Neural cell (in vitro differentiated cells): ENCODE measurements at regions not wholly inside any gene's neighbourhood (a gene's known extent, or its start where the extent isn't known, plus 50 kb on each side); places are given as distances from the start of the nearest gene placed in this dataset.

Experiments
- H2AFZ ChIP-seq: fragments of 200-600, 300-800 bp; sonication (generic), shearing (Covaris generic); 2 replicates; pipeline ENCODE4 v1.6.0; 2014; ENCODE audit warnings: low read depth, mild to moderate bottlenecking, antibody characterized with exemption, low read length, moderate library complexity
- H3F3A ChIP-seq: fragments of 200-600 bp; shearing (Covaris generic); 2 replicates; pipeline ENCODE4 v1.6.1; 2016; ENCODE audit warnings: mild to moderate bottlenecking, moderate library complexity, mixed read lengths, antibody characterized with exemption, low read length; ENCODE audit not compliant: insufficient read depth, poor library complexity, severe bottlenecking
- H3K27ac ChIP-seq: fragments of 200-600, 300-800 bp; sonication (generic), shearing (Covaris generic); 2 replicates; pipeline ENCODE4 v1.5.1; 2014; ENCODE audit warnings: mild to moderate bottlenecking, low read length, moderate library complexity
- H3K27me3 ChIP-seq: fragments of 300-800, 200-600 bp; sonication (generic), shearing (Covaris generic); 2 replicates; pipeline ENCODE4 v1.6.0; 2014; ENCODE audit warnings: mild to moderate bottlenecking, low read depth, low read length, moderate library complexity; ENCODE audit not compliant: insufficient read depth
- H3K36me3 ChIP-seq: fragments of 300-800, 200-600 bp; sonication (generic), shearing (Covaris generic); 2 replicates; pipeline ENCODE4 v1.5.1; 2014; ENCODE audit warnings: mild to moderate bottlenecking, antibody characterized with exemption, low read length, moderate library complexity; ENCODE audit not compliant: insufficient read depth
- H3K4me2 ChIP-seq: fragments of 300-800, 200-600 bp; sonication (generic), shearing (Covaris generic); 2 replicates; pipeline ENCODE4 v1.6.0; 2014; ENCODE audit warnings: mild to moderate bottlenecking, low read length
- H3K4me3 ChIP-seq: fragments of 300-800, 200-600 bp; sonication (generic), shearing (Covaris generic); 2 replicates; pipeline ENCODE4 v1.5.1; 2014; ENCODE audit warnings: mild to moderate bottlenecking, low read length, moderate library complexity
- H3K79me2 ChIP-seq: fragments of 200-600 bp; shearing (Covaris generic); replicated peaks from 2 replicates; pipeline ENCODE4 v1.6.0; 2014; ENCODE audit warnings: mild to moderate bottlenecking, low read length, moderate library complexity; ENCODE audit not compliant: insufficient read depth
- H3K9ac ChIP-seq: fragments of 300-800, 200-600 bp; sonication (generic), shearing (Covaris generic); 2 replicates; pipeline ENCODE4 v1.6.1; 2016; ENCODE audit warnings: mild to moderate bottlenecking, low read length, mixed read lengths
- H3K9me2 ChIP-seq: fragments of 200-600 bp; shearing (Covaris generic); 2 replicates; pipeline ENCODE4 v1.6.1; 2016; ENCODE audit warnings: mild to moderate bottlenecking, low read length, mixed read lengths; ENCODE audit not compliant: insufficient read depth
- H3K9me3 ChIP-seq: fragments of 200-600, 300-800 bp; sonication (generic), shearing (Covaris generic); 2 replicates; pipeline ENCODE4 v1.6.1; 2016; ENCODE audit warnings: mild to moderate bottlenecking, mixed run types, low read length, moderate library complexity, mixed read lengths
- H4K20me1 ChIP-seq: fragments of 200-600 bp; shearing (Covaris generic); 2 replicates; pipeline ENCODE4 v1.6.1; 2016; ENCODE audit warnings: mild to moderate bottlenecking, mixed run types; ENCODE audit not compliant: insufficient read depth
- CTCF ChIP-seq: fragments of 450-650 bp; IDR thresholded peaks from 2 replicates; pipeline ENCODE4 v1.5.1; 2014; ENCODE audit warnings: antibody characterized with exemption, mild to moderate bottlenecking, moderate library complexity; ENCODE audit not compliant: poor library complexity, severe bottlenecking
- EP300 ChIP-seq: fragments of 450-650 bp; conservative IDR thresholded peaks from 2 replicates; pipeline ENCODE4 v1.6.1; 2014; ENCODE audit warnings: antibody characterized with exemption, mild to moderate bottlenecking, moderate library complexity; ENCODE audit not compliant: poor library complexity, severe bottlenecking
- EZH2 ChIP-seq: fragments of 200-600, 300-800 bp; shearing (Covaris generic), sonication (generic); IDR thresholded peaks from 2 replicates; pipeline ENCODE4 v1.6.1; 2014; ENCODE audit warnings: antibody characterized with exemption, low read length, borderline replicate concordance, mild to moderate bottlenecking; ENCODE audit not compliant: insufficient read depth, poor library complexity, severe bottlenecking
- MXI1 ChIP-seq: fragments of 450-650 bp; conservative IDR thresholded peaks from 2 replicates; pipeline ENCODE4 v1.6.1; 2014; ENCODE audit warnings: antibody characterized with exemption, mild to moderate bottlenecking; ENCODE audit not compliant: poor library complexity, severe bottlenecking
- POLR2AphosphoS5 ChIP-seq: IDR thresholded peaks from 2 replicates; pipeline ENCODE4 v1.6.1; 2012
- RAD21 ChIP-seq: fragments of 450-650 bp; conservative IDR thresholded peaks from 2 replicates; pipeline ENCODE4 v1.6.1; 2014; ENCODE audit warnings: antibody characterized with exemption, mild to moderate bottlenecking, moderate library complexity
- REST ChIP-seq: IDR thresholded peaks from 2 replicates; pipeline ENCODE4 v1.6.1; 2012; ENCODE audit warnings: borderline replicate concordance
- SMC3 ChIP-seq: fragments of 450-650 bp; conservative IDR thresholded peaks from 2 replicates; pipeline ENCODE4 v1.6.1; 2014; ENCODE audit warnings: antibody characterized with exemption, mild to moderate bottlenecking, moderate library complexity; ENCODE audit not compliant: poor library complexity
- TAF1 ChIP-seq: IDR thresholded peaks from 2 replicates; pipeline ENCODE4 v1.6.1; 2012; ENCODE audit warnings: low read depth

GRCh38 chr2:164198256-164198655 is 423.0 kb downstream of the GRB14 start:
- TF ChIP-seq EZH2 (no peak), RAD21 (no peak), CTCF (no peak), REST (no peak), EP300 (no peak)
- Histone ChIP-seq H3K9me3 (no peaks in the 10 kb centered on the region), H3K36me3 (no peaks in the 10 kb centered on the region), H2AFZ (no peak overlapping the region), H3K9me2 (no peaks in the 10 kb centered on the region), H3K9ac (no peak overlapping the region), H3K4me3 (no peak overlapping the region), H3F3A (no peaks in the 10 kb centered on the region), H3K79me2 (no peaks in the 10 kb centered on the region), H3K4me2 (no peak overlapping the region), H4K20me1 (no peaks in the 10 kb centered on the region), H3K27me3 (no peaks in the 10 kb centered on the region), H3K27ac (no peak overlapping the region)

GRCh38 chr2:164190700-164191099 is 430.6 kb downstream of the GRB14 start:
- H3K27ac ChIP-seq, result no peak overlapping the region
- no peaks in the 10 kb centered on the region for H3K36me3 ChIP-seq
- TF ChIP-seq POLR2AphosphoS5 (no peak), REST (no peak), CTCF (no peak), EP300 (no peak), EZH2 (no peak), TAF1 (no peak), MXI1 (no peak), SMC3 (no peak), RAD21 (no peak)
- no peaks in the 10 kb centered on the region for H3K9me2 ChIP-seq
- H3K79me2 ChIP-seq, result no peaks in the 10 kb centered on the region
- no peak overlapping the region for H3K4me3 ChIP-seq
- no peaks in the 10 kb centered on the region for H3K9me3 ChIP-seq
- no peaks in the 10 kb centered on the region for H3F3A ChIP-seq
- H3K27me3 ChIP-seq, result no peaks in the 10 kb centered on the region
- no peak overlapping the region for H3K9ac ChIP-seq
- H4K20me1 ChIP-seq, result no peaks in the 10 kb centered on the region
- no peak overlapping the region for H3K4me2 ChIP-seq
- H2AFZ ChIP-seq, result no peak overlapping the region
